AG09309 (cell line): ENCODE measurements at regions not wholly inside any gene's neighbourhood (a gene's known extent, or its start where the extent isn't known, plus 50 kb on each side); places are given as distances from the start of the nearest gene placed in this dataset.
"Not testable (repeated sequence)": the region's sequence is repeated elsewhere in the genome, so short reads cannot be mapped to it uniquely, and the experiment has no call there.

Experiments
- DNase-seq: peaks from one replicate; pipeline ENCODE4 v3.0.0-alpha.2; 2010; ENCODE audit warnings: low read depth
- H3K4me3 ChIP-seq: 2 replicates; pipeline ENCODE4 v1.5.1; 2011; ENCODE audit warnings: mild to moderate bottlenecking, low read depth, low read length, moderate library complexity; ENCODE audit not compliant: control insufficient read depth
- CTCF ChIP-seq: IDR thresholded peaks from 2 replicates; pipeline ENCODE4 v1.5.1; 2011; ENCODE audit warnings: mild to moderate bottlenecking, low read depth, low read length, inconsistent platforms; ENCODE audit not compliant: insufficient read depth, control insufficient read depth; ENCODE audit errors: missing control alignments

DNA sequence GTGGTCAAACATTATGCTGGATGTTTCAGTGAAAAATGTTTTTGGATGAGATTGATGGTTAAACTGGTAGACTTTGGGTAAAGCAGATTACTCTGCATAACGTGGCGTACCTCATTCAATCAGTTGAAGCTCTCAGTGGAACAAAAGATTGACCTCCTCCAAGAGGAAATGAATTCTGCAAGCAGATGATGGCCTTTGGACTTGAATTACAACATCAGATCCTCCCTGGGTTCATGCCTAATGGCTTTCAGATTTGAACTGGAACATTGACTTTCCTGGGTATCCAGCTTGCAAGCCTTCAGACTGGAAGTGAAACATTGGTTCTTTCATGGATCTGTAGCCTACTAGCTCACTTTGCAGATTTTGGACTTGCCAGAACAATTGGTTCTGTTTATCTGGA is 169.3 kb upstream of the MALRD1 start:
- H3K4me3 ChIP-seq: no peak overlapping the region
- no peak for TF ChIP-seq CTCF
- DNase-seq: no peak

- no peak for TF ChIP-seq CTCF
- DNase-seq: no peak
- H3K4me3 ChIP-seq: no peak overlapping the region
Measured at GRCh38 chr10:18880530-18880929, 168.1 kb upstream of the MALRD1 start.

GRCh38 chr10:18886102-18886501 is 162.5 kb upstream of the MALRD1 start:
- TF ChIP-seq CTCF: no peak
- no peak overlapping the region for H3K4me3 ChIP-seq
- no peak for DNase-seq

- no peak for DNase-seq
- no peak overlapping the region for H3K4me3 ChIP-seq
- TF ChIP-seq CTCF: no peak
Measured at GRCh38 chr10:18906636-18907035, 142.0 kb upstream of the MALRD1 start.

- not testable (repeated sequence) for H3K4me3 ChIP-seq, DNase-seq
Measured at GRCh38 chr10:18917431-18917830, 131.2 kb upstream of the MALRD1 start.

DNA sequence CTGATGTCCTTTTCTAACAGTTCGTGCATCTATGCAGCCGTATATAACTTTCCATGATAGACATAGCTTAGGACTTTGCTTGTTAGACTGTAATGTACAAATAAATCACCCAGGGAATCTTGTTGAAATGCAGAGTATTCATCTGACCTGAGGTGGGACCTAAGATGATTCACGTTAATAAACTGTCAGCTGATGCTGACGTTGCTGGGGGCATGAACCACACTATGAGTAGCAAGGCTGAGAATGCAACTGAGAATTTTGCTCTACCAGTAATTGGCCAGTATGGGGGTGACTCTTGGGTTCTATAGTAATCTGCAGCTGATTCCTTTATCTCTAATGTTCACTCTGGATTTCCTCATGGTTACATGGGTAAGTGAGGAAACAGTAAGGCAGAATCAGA is 130.1 kb upstream of the MALRD1 start:
- TF ChIP-seq CTCF: no peak
- DNase-seq: no peak
- H3K4me3 ChIP-seq: no peak overlapping the region

DNA sequence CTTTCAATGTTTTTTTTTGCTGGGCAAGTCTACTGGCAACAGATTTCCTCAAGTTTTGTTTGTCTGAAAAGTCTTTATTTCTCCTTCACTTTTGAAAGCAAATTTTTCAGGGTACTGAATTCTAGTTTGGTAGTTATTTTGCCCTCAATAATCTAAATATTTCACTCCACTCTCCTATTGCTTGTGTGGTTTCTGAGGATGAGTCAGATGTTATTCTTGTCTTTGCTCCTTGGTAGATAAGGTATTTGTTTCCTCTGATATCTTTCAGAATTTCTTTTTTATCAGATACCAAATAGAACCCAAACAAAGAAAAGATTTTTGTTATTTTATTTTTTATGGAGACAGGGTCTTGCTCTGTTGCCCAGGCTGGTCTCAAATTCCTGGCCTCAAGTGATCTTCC is 99.2 kb upstream of the MALRD1 start:
- DNase-seq: no peak
- TF ChIP-seq CTCF: no peak
- no peak overlapping the region for H3K4me3 ChIP-seq

- H3K4me3 ChIP-seq, DNase-seq: not testable (repeated sequence)
Measured at GRCh38 chr10:18951072-18951823, 97.4 kb upstream of the MALRD1 start.
